ENCODE measurements at regions not wholly inside any gene's neighbourhood (a gene's known extent, or its start where the extent isn't known, plus 50 kb on each side); places are given as distances from the start of the nearest gene placed in this dataset.

DNA sequence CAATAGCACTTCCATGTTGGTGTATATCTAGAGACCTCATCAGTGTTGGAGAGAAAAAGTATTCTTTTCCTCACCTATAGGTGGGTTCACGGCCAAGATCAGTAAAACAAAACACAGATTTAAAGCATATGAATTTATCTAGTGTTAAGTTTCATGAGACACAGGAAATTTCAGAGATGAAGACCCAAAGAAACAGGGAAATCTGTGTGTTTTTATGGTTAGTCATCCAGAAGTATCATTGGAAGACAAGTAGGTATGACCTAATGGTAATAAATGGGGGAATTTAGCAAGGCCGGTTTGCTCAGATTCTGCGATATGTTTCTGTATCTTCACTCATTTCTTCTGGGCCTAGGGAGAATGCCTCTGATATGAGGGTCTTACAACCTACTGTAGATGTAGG, 419.6 kb upstream of the MARCKS start:
- no peak for TF ChIP-seq SP1 (IDR thresholded peaks at IDR 0.05; ENCODE audit: low read depth)
- TF ChIP-seq, protein P1, sequence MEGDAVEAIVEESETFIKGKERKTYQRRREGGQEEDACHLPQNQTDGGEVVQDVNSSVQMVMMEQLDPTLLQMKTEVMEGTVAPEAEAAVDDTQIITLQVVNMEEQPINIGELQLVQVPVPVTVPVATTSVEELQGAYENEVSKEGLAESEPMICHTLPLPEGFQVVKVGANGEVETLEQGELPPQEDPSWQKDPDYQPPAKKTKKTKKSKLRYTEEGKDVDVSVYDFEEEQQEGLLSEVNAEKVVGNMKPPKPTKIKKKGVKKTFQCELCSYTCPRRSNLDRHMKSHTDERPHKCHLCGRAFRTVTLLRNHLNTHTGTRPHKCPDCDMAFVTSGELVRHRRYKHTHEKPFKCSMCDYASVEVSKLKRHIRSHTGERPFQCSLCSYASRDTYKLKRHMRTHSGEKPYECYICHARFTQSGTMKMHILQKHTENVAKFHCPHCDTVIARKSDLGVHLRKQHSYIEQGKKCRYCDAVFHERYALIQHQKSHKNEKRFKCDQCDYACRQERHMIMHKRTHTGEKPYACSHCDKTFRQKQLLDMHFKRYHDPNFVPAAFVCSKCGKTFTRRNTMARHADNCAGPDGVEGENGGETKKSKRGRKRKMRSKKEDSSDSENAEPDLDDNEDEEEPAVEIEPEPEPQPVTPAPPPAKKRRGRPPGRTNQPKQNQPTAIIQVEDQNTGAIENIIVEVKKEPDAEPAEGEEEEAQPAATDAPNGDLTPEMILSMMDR (IDR thresholded peaks at IDR 0.05 in 2 of 3, conservative IDR thresholded peaks at IDR 0.05 in 1 of 3; ENCODE audit: borderline replicate concordance in 1 of 3, insufficient read depth in 1 of 3, low read depth in 2 of 3, low read length in 2 of 3): no peak
- no peak for TF ChIP-seq YY1 (IDR thresholded peaks at IDR 0.05; ENCODE audit: extremely low read depth, insufficient replicate concordance, low read depth, low read length)
- TF ChIP-seq, protein P2, sequence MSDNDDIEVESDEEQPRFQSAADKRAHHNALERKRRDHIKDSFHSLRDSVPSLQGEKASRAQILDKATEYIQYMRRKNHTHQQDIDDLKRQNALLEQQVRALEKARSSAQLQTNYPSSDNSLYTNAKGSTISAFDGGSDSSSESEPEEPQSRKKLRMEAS (IDR thresholded peaks at IDR 0.05): no peak
- TF ChIP-seq ELF1 (IDR thresholded peaks at IDR 0.05; ENCODE audit: borderline replicate concordance, low read depth): no peak
- TF ChIP-seq, protein P3, sequence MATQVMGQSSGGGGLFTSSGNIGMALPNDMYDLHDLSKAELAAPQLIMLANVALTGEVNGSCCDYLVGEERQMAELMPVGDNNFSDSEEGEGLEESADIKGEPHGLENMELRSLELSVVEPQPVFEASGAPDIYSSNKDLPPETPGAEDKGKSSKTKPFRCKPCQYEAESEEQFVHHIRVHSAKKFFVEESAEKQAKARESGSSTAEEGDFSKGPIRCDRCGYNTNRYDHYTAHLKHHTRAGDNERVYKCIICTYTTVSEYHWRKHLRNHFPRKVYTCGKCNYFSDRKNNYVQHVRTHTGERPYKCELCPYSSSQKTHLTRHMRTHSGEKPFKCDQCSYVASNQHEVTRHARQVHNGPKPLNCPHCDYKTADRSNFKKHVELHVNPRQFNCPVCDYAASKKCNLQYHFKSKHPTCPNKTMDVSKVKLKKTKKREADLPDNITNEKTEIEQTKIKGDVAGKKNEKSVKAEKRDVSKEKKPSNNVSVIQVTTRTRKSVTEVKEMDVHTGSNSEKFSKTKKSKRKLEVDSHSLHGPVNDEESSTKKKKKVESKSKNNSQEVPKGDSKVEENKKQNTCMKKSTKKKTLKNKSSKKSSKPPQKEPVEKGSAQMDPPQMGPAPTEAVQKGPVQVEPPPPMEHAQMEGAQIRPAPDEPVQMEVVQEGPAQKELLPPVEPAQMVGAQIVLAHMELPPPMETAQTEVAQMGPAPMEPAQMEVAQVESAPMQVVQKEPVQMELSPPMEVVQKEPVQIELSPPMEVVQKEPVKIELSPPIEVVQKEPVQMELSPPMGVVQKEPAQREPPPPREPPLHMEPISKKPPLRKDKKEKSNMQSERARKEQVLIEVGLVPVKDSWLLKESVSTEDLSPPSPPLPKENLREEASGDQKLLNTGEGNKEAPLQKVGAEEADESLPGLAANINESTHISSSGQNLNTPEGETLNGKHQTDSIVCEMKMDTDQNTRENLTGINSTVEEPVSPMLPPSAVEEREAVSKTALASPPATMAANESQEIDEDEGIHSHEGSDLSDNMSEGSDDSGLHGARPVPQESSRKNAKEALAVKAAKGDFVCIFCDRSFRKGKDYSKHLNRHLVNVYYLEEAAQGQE (IDR thresholded peaks at IDR 0.05; ENCODE audit: low read depth): no peak
- TF ChIP-seq POLR2AphosphoS5 (IDR thresholded peaks at IDR 0.05; ENCODE audit: low read depth, low read length): no peak
